ENCODE measurements at regions not wholly inside any gene's neighbourhood (a gene's known extent, or its start where the extent isn't known, plus 50 kb on each side); places are given as distances from the start of the nearest gene placed in this dataset.
"Not testable (repeated sequence)": the region's sequence is repeated elsewhere in the genome, so short reads cannot be mapped to it uniquely, and the experiment has no call there.

- DNase-seq (no peak), ATAC-seq (ENCODE audit: poor library complexity) (no peak)
- intact Hi-C loops (cut with DNase I), result no loop called here
These were observed 430.9 kb downstream of the BCKDHB start for GRCh38 chr6:80537118-80537972.

GRCh38 chr6:80535914-80536565 lies 429.6 kb downstream of the BCKDHB start:
- no peak for DNase-seq
- no peak for ATAC-seq (ENCODE audit: poor library complexity)
- intact Hi-C loops (cut with DNase I), result no loop called here

- DNase-seq (no peak), ATAC-seq (ENCODE audit: poor library complexity) (no peak)
- intact Hi-C loops (cut with DNase I), result no loop called here
These were observed 425.5 kb downstream of the BCKDHB start for GRCh38 chr6:80531681-80532619.

GRCh38 chr6:80530103-80530502 lies 423.6 kb downstream of the BCKDHB start:
- DNase-seq (no peak), ATAC-seq (ENCODE audit: poor library complexity) (no peak)
- intact Hi-C loops (cut with DNase I), result no loop called here

GRCh38 chr6:80528115-80528514 lies 421.6 kb downstream of the BCKDHB start:
- intact Hi-C loops (cut with DNase I), result no loop called here
- DNase-seq (no peak), ATAC-seq (ENCODE audit: poor library complexity) (no peak)

GRCh38 chr6:80527552-80528052 lies 421.1 kb downstream of the BCKDHB start:
- no peak for ATAC-seq (ENCODE audit: poor library complexity)
- intact Hi-C loops (cut with DNase I), result no loop called here
- DNase-seq, result no peak

GRCh38 chr6:80523531-80523997 lies 417.1 kb downstream of the BCKDHB start:
- DNase-seq, result no peak
- intact Hi-C loops (cut with DNase I), result no loop called here
- no peak for ATAC-seq (ENCODE audit: poor library complexity)

GRCh38 chr6:80523010-80523409 lies 416.5 kb downstream of the BCKDHB start:
- DNase-seq (no peak), ATAC-seq (ENCODE audit: poor library complexity) (peak; percentile 36)
- intact Hi-C loops (cut with DNase I), result no loop called here

GRCh38 chr6:80522576-80522975 lies 416.1 kb downstream of the BCKDHB start:
- intact Hi-C loops (cut with DNase I), result no loop called here
- ATAC-seq (ENCODE audit: poor library complexity) (no peak), DNase-seq (no peak)

GRCh38 chr6:80519811-80520594 lies 413.5 kb downstream of the BCKDHB start:
- DNase-seq, result no peak

GRCh38 chr6:80517525-80517924 lies 411.1 kb downstream of the BCKDHB start:
- intact Hi-C loops (cut with DNase I), result no loop called here
- no peak for ATAC-seq (ENCODE audit: poor library complexity)

More at GRCh38 chr6:80519811-80520594, 413.5 kb downstream of the BCKDHB start:
- no peak for ATAC-seq (ENCODE audit: poor library complexity)
- intact Hi-C loops (cut with DNase I), result no loop called here

GRCh38 chr6:80510521-80510920 lies 404.1 kb downstream of the BCKDHB start:
- ATAC-seq (ENCODE audit: poor library complexity); DNase-seq; intact Hi-C loops (cut with DNase I): not testable (repeated sequence)

More at GRCh38 chr6:80517525-80517924, 411.1 kb downstream of the BCKDHB start:
- DNase-seq, result no peak

- DNase-seq (no peak), ATAC-seq (ENCODE audit: poor library complexity) (no peak)
- intact Hi-C loops (cut with DNase I), result no loop called here
These were observed 402.6 kb downstream of the BCKDHB start for GRCh38 chr6:80508885-80509630.

GRCh38 chr6:80504882-80505281 lies 398.4 kb downstream of the BCKDHB start:
- DNase-seq (no peak), ATAC-seq (ENCODE audit: poor library complexity) (no peak)
- intact Hi-C loops (cut with DNase I), result no loop called here

GRCh38 chr6:80503660-80504059 lies 397.2 kb downstream of the BCKDHB start:
- DNase-seq, result no peak
- intact Hi-C loops (cut with DNase I), result no loop called here
- ATAC-seq (ENCODE audit: poor library complexity), result no peak

GRCh38 chr6:80502871-80503270 lies 396.4 kb downstream of the BCKDHB start:
- intact Hi-C loops (cut with DNase I), result no loop called here
- ATAC-seq (ENCODE audit: poor library complexity) (no peak), DNase-seq (no peak)

GRCh38 chr6:80501636-80502035 lies 395.2 kb downstream of the BCKDHB start:
- ATAC-seq (ENCODE audit: poor library complexity), result no peak
- intact Hi-C loops (cut with DNase I), result no loop called here
- DNase-seq, result no peak
